GM10266 (cell line): ENCODE measurements at regions not wholly inside any gene's neighbourhood (a gene's known extent, or its start where the extent isn't known, plus 50 kb on each side); places are given as distances from the start of the nearest gene placed in this dataset.

Source experiments
- DNase-seq: peaks from one replicate; pipeline ENCODE4 v3.0.0; 2012; ENCODE audit errors: extremely low spot score
- TF ChIP-seq, protein P1 (sequence below): IDR thresholded peaks from 2 replicates; pipeline ENCODE4 v1.5.1; 2012; ENCODE audit warnings: mild to moderate bottlenecking, low read depth; ENCODE audit not compliant: control insufficient read depth, insufficient read depth; ENCODE audit errors: missing control alignments

DNA sequence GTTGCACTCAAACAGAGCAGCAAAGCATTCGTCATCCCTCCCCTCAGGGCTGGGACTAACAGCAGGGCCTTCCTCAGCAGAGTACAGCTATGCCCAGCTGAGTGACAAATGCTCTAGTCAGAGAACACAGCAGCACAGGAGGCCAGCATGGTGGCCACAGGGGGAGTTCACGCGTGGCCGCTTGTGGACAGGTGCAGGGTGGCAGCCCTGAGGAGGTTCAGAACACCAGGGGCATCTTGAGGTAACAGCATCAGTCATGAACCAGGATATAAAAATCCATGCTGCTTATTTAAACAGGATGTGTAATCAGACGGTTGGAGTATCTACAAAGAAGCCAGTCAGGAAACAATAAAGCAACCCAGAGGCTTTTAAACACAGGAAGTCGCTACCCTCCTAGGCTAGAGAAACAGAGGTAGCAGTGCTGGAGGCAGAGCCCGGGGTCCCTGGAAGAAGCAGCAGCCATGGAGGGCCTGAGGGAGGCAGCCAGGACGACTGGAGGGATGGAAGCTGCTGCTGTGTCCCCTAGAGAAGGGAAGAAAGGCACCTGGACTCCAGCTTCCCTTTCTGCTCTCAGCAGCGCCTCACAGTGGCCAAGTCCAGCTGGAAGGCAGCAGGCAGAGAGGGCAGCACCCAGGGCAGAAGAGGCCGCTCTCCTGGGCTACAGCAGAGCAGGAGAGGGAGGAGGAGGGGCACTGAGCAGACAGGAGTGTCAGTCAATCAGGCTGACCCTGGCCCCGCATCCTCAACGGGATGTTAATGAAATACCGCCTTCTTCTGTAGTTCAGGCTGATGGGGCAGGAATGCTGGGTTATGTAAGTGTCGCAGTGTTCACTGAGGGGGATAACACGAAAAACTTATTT is 70.8 kb upstream of the UCN3 start:
- peak; percentile 36 for DNase-seq
- TF ChIP-seq, protein P1, sequence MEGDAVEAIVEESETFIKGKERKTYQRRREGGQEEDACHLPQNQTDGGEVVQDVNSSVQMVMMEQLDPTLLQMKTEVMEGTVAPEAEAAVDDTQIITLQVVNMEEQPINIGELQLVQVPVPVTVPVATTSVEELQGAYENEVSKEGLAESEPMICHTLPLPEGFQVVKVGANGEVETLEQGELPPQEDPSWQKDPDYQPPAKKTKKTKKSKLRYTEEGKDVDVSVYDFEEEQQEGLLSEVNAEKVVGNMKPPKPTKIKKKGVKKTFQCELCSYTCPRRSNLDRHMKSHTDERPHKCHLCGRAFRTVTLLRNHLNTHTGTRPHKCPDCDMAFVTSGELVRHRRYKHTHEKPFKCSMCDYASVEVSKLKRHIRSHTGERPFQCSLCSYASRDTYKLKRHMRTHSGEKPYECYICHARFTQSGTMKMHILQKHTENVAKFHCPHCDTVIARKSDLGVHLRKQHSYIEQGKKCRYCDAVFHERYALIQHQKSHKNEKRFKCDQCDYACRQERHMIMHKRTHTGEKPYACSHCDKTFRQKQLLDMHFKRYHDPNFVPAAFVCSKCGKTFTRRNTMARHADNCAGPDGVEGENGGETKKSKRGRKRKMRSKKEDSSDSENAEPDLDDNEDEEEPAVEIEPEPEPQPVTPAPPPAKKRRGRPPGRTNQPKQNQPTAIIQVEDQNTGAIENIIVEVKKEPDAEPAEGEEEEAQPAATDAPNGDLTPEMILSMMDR = peak; percentile 61

DNA sequence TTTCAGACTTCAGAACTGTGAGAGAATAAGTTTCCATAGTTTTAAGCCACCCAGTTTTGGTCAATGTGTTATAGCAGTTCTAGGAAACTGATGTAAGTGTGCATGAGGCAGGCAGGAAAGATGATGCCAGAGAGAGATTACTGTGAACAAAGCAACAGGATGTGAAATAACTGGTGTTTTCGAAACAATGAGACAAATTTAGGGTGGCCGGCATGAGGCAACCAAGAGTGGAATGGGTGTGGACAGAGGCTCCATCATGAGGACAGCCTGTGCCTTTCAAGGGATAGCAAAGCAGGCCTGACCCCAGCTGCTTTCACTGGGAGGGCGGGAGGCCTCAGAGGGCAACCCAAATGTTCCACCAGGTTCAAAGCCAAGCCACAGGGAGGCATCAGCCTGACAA is 67.3 kb upstream of the UCN3 start:
- no peak for DNase-seq
- TF ChIP-seq, protein P1 = no peak

DNA sequence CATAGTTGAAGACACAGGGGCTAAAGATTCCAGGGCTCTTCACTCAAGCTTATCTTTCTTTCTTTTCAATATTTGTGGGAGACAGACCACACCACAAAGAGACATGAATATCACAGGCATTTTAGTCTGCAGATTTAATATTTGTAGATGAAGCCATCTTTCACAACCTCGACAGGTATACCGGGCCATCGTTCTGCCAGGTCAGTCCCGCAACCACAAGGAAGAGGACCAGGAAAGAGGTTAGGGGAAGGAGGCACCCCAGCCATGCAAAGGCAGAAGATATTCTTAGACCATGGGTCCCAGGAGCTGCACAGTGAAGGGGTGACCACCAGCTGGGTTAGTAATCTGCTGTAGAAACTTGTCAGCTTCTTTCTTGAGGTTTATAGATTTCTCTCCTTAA is 66.8 kb upstream of the UCN3 start:
- TF ChIP-seq, protein P1 = no peak
- no peak for DNase-seq

DNA sequence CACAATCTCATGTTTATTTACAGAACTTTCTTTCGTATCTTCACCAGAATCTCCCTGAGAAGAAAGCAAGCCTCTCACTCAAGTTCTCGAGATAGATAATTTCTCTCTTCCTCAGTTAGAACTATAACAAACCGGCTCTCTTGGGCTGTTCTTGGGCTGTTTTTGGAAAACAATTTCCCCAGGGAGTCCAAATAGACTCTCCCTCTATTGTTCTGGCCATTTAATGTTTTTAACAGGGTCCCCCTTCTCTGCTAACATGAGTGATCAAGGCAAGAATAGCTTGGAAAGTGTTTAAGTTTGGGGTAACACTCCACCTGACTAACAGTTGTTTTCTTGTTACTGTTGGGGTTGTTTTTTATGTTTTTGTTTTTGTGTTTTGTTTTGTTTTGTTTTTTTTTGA is 64.8 kb upstream of the UCN3 start:
- TF ChIP-seq, protein P1 = no peak
- no peak for DNase-seq

DNA sequence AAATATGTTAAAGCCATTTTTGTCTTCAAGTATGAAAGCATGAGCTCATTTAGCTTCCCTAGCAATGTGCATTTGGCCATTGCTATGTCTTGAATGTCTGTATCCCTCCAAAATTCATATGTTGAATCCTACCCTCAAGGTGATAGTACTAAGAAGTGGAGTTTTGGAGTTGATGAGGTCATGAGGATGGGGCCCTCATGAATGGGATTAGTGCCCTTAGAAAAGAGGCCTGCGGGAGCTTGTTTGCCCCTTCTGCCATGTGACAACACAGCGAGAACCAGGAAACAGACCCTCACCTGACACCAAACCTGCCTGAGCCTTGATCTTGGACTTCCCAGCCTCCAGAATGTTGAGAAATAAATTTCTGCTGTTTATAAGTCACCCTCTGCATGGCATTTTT is 61.3 kb upstream of the UCN3 start:
- no peak for DNase-seq
- TF ChIP-seq, protein P1 = no peak

DNA sequence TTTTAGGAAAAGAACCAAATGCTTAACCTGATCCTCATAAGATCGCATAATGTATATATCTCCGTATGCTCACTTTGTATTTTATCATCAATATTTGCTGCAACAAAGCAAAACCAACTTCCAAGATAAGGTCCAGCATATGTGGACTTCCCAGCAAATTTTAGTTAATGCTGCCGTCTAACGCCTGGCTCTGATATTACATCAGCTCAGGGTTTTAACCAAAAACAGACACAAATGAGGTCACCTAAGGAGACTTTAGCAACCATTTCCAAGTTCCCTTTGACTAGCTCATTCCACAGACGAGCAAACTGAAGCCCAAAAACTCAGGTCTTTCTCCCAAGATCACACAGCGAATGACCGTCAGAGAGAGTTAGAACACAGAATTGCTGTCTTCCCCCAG is 59.4 kb upstream of the UCN3 start:
- no peak for DNase-seq
- TF ChIP-seq, protein P1 = no peak

DNA sequence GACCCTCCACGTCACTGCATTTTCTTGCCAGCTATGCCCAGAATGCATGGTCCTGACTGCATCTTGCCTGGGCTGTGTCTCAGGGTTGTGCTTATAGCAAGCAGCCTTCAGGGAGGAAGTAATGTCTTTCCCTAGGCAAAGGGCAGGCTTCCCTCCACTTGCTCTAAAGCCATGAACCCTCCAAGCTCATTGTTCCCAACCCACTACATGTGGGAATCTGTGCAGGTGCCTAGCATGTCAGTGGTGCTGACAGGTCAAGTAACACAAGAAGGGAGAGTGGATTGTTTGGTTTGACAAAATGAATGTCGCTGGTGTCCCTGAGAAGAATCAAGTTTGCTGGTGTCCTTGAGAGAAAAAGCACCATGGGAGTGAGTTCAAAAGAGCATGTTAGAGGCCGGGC is 53.9 kb upstream of the UCN3 start:
- DNase-seq = no peak
- TF ChIP-seq, protein P1 = no peak
